NCI-H1694 (cell line): ENCODE measurements at regions not wholly inside any gene's neighbourhood (a gene's known extent, or its start where the extent isn't known, plus 50 kb on each side); places are given as distances from the start of the nearest gene placed in this dataset.
"Not testable (repeated sequence)": the region's sequence is repeated elsewhere in the genome, so short reads cannot be mapped to it uniquely, and the experiment has no call there.

Source experiments
- DNase-seq: peaks from one replicate; lab custom pipeline; 2025; lab: John Stamatoyannopoulos, UW

DNA sequence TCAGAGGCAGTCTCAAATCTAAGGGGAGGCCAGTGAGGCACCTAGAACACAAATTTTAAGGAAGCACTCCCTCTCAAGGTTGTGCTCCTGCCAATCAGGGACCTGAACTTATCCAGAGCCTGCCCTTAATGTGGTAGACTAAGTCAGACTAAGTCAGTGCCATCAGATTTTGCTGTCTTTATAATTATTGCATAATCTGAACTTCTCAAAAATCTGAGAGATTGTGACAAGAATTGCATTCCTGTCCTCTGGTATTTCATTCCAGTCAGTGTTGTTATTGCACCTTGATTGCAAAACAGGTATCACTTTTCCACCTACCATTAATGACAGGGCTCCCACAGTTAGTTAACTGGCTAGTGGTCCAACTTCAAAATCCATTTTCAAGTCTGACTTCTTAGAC is 197.1 kb upstream of the HCN1 start:
- no peak for DNase-seq

DNA sequence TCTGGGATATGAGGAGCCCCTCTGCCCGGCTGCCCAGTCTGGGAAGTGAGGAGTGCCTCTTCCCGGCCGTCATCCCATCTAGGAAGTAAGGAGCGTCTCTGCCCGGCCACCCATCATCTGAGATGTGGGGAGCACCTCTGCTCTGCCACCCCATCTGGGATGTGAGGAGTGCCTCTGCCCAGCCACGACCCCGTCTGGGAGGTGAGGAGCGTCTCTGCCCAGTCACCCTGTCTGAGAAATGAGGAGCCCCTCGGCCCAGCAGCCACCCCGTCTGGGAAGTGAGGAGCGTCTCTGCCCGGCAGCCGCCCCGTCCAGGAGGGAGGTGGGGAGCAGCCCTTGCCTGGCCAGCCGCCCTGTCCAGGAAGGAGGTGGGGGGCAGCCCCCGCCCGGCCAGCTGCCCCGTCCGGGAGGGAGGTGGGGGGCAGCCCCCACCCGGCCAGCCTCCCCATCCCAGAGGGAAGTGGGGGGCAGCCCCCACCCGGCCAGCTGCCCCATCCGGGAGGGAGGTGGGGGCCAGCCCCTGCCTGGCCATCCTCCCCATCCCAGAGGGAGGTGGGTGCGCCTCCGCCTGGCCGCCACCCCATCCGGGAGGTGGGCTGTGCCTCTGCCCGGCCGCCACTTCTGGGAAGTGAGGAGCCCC is 194.4 kb upstream of the HCN1 start:
- not testable (repeated sequence) for DNase-seq

DNA sequence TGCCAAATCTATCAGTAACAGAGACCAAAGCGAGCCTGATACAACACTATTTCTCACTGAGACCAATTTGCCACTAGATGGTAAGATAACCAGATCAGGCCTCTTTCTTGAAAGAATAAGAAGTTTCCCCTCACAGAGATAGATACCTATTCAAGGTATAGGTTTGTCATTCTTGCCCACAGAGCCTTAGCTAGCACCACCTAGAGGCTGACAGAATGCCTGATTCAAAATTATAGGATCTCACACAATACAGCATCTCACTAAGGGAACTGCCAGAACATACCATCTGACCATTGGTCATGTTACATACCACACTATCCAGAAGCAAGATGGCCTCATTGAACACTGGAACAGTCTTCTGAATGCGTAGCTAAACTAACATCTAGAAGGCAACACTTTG is 166.6 kb upstream of the HCN1 start:
- no peak for DNase-seq

GRCh38 chr5:45847877-45848276 is 151.7 kb upstream of the HCN1 start:
- no peak for DNase-seq

- DNase-seq, result no peak
Observed at GRCh38 chr5:45826055-45826454, 129.9 kb upstream of the HCN1 start.

GRCh38 chr5:45800331-45800730 is 104.2 kb upstream of the HCN1 start:
- no peak for DNase-seq

DNA sequence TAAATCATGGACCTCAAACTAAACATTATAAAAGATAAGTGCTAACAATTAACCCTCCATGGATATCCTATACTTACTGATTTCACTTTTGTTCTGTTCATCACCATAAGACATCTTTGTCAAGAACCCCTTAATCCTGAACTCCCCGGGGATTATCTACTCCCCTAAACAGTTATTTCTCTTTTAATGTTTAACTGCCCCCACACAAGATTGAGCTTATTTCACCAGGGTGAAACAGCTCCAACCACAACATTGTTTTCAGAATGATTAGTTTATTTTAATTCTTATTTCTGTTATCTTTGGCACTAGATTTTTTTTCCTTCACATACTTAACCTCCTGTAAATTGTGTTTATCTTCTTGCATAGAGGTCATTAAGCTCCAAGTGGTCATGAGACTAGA is 103.2 kb upstream of the HCN1 start:
- no peak for DNase-seq

GRCh38 chr5:45796959-45797553 is 100.9 kb upstream of the HCN1 start:
- peak; percentile 8 for DNase-seq

DNA sequence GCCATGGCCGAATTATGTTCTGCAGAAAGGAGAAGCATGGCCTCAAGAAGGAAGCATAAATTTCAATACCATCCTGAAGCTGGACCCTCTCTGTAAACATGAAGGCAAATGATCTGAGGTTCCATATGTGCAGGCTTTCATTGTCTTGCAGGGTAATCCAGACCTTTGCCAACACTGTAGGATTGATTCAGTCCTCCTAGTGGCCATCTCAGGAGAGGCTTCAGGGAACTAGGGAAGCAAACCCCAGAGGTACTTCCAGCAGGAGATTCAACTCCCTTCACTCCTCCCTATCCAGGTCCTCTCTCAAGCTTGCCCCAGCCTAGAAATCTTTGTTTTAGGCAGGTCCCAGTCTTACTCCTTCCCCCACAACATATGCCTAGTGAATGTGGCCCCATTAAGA is 99.3 kb upstream of the HCN1 start:
- no peak for DNase-seq

DNA sequence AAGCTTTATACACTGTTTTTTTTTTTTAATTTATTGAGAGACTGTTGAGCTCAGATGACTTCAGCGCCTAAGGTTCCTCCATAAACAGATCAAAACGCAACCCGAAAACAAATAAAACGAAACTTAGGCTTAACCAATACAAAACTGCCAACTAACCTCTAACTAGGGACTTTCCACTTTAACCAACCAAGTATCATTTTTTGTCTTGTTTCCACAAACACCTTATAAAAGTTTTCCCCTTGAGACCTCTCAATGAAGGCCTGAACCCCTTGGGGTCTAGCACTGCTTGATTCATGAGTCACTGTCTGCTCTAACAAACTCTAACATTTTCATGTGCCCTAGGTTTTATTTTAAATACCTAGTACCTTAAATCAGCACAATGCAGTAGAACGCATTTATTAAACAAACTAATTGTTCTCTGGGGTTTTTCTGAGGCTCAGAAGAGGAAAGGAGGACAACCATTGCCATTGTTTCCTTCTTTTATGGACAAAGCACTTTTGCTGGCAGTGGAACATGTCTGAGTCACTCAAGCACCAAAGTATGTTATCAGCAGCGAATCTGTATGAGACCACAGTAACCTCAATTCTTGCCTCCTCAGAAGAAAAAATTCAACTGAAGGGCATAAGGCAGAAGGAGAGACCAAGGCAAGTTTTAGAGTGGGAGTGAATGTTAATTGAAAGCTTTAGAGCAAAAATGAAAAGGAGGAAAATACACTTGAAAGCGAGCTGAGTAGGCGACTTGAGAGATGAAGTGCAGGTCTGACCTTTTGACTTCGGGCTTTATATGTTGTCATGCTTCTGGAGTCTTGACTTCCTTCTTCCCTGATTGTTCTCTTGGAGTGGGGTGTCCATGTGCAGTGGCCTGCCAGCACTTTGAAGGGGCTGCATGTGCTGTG is 97.7 kb upstream of the HCN1 start:
- no peak for DNase-seq

DNA sequence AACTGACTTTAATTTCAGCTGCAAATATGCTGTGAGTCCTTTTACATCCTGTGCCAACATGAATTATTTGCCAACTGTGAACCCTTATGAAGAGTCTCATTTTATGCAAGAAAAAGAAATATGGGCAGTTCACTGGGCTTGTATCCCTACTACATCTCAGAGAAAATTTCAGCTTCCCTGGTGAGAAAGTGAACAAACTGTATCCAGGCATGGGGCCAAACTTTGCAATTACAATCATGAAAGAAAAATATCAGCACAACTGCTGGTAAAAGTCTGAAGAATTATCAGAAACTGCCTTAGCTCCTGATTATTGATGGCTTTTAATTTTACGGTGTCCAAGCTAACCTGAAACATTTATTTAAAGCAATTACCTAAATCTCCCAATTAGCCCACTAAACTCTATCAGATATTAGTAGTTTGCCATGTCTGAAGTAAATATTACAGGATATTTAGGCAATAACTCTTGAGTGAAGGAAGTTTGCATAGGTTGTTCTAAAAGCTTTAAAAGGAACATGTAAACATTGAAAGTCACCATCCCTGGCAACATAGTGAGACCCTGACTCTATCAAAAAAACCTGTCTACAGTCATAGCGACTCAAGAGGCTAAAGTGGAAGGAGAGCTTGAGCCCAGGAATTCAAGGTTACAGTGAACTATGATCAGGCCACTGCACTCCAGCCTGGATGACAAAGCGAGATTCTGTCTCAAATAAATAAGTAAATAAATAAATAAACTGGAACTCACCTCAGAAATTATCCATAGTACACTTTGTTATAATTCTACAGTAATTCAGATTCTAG is 83.9 kb upstream of the HCN1 start:
- DNase-seq, result no peak

- DNase-seq, result peak; percentile 11
Observed at GRCh38 chr5:45774528-45774927, 78.3 kb upstream of the HCN1 start.

DNA sequence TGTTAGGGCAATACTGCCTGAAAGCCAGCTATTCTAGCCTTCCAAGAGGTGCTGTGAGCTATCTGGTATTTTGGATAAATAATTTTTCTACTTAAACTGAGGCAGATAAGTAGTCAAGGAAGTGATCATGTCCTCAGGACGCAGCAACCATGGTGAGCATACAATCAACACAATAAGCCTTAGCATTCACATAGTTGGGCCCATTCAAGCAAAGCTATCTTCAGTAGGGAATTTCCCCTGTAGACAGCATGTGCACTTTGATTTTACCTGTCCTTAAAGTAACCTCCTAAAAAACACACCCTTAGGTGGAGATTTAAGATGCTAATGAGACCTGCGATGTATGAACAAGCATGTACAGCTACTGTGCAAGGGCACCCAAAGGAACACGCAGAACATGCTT is 76.2 kb upstream of the HCN1 start:
- DNase-seq, result no peak

- no peak for DNase-seq
Observed at GRCh38 chr5:45765561-45765960, 69.4 kb upstream of the HCN1 start.

DNA sequence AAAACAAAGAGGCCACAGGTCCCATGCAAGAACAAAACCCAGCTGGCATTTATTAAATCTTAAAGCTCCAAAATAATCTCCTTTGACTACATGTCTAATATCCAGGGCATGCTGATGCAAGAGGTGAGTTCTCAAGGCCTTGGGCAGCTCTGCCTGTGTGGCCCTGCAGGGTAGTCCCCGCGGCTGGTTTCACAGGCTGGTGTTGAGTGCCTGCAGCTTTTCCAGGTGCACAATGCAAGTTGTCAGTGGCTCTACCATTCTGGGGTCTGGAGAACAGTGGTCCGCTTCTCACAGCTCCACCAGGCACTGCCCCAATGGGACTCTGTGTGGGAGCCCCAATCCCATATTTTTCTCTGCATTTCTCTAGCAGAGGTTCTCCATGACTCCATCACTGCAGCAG is 54.4 kb upstream of the HCN1 start:
- DNase-seq, result no peak

GRCh38 chr5:45748511-45748910 is 52.3 kb upstream of the HCN1 start:
- DNase-seq, result not testable (repeated sequence)
